Right cardiac atrium (tissue), 5 donors: ENCODE measurements at regions not wholly inside any gene's neighbourhood (a gene's known extent, or its start where the extent isn't known, plus 50 kb on each side); places are given as distances from the start of the nearest gene placed in this dataset.

Experiments
- ATAC-seq, 2 donors: fragments of 200-7000 bp; cut with Tn5 transposase; one replicate each; pipeline versions ENCODE4 v1.8.0 to v1.9.1; 2020; ENCODE audit warnings: moderate library complexity in 2 of 2, mild to moderate bottlenecking in 1 of 2
- DNase-seq, 3 donors: peaks; one replicate each; pipeline ENCODE4 v3.0.0-alpha.2; 2020
- H3K27ac ChIP-seq: one replicate; pipeline ENCODE4 v1.5.1; 2013; ENCODE audit warnings: mild to moderate bottlenecking, low read length, control low read depth, moderate library complexity
- H3K27me3 ChIP-seq: one replicate; pipeline ENCODE4 v1.6.1; 2013; ENCODE audit not compliant: control insufficient read depth, insufficient read depth
- H3K4me1 ChIP-seq: one replicate; pipeline ENCODE4 v1.6.1; 2013; ENCODE audit warnings: low read length; ENCODE audit not compliant: control insufficient read depth, insufficient read depth
- H3K4me3 ChIP-seq: one replicate; pipeline ENCODE4 v1.5.1; 2013; ENCODE audit warnings: low read length, control low read depth
- H3K9me3 ChIP-seq: one replicate; pipeline ENCODE4 v1.6.1; 2013; ENCODE audit warnings: low read length; ENCODE audit not compliant: control insufficient read depth
- WGBS: extraction: QIAGEN DNeasy Blood & Tissue Kit; methylation state at CpG from one replicate; pipeline ENCODE4 v1.1.7; 2013; 5-methylcytosine and 5-hydroxymethylcytosine counted together
- intact Hi-C, 4 donors: fragments of 100-400 bp; cut with DNase I; formaldehyde crosslinking; loops; one replicate each; pipeline versions ENCODE4 v1.11.0 to v1.14.0; 2022 to 2023
- donor health status: healthy with polysubstance abuse.
- donor health status: DM: no; HTN: yes; CAD: no.
- donor health status: DM: no; HTN: no; CAD: no.
- donor health status: DM: no; HTN: yes; CAD: no; lungs with severe emphysema.
- donor health status: DM: yes; HTN: yes; CAD: no.

GRCh38 chr5:164394686-164395194, 889.3 kb downstream of the MAT2B start:
- no peak overlapping the region for H3K27ac ChIP-seq
- DNase-seq, result no peak
- no peaks in the 10 kb centered on the region for H3K4me1 ChIP-seq
- intact Hi-C loops, result no loop called here
- H3K27me3 ChIP-seq, result no peaks in the 10 kb centered on the region
- no peak overlapping the region for H3K4me3 ChIP-seq
- no peaks in the 10 kb centered on the region for H3K9me3 ChIP-seq
- no peak for ATAC-seq
- WGBS, result 63% methylated on average over 5 of the region's 5 CpGs

- intact Hi-C loops, result no loop called here
- Histone ChIP-seq H3K4me1 (no peaks in the 10 kb centered on the region), H3K27me3 (no peaks in the 10 kb centered on the region), H3K4me3 (no peak overlapping the region), H3K27ac (no peak overlapping the region), H3K9me3 (no peaks in the 10 kb centered on the region)
- WGBS, result 60% methylated on average over 1 of the region's 1 CpG
- no peak for ATAC-seq
- no peak for DNase-seq
Measured at GRCh38 chr5:164412531-164412930, 907.1 kb downstream of the MAT2B start.

DNA sequence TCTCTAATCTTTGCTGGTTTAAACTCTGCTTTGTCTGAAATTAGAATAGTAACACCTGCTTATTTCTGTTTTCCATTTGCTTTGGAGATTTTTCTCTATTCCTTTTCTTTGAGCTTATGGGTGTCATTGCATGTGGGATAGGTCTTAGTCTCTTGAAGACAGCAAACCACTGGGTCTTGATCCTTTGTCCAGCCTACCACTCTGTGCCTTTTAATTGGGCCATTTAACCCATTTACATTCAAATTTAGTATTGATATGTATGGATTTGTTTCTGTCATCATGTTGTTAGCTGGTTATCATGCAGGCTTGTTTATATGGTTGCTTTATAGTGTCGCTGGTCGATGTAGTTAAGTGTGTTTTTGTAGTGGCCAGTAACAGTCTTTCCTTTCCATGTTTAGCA, 914.7 kb downstream of the MAT2B start:
- DNase-seq (no peak), ATAC-seq (no peak)
- H3K27ac ChIP-seq, result no peak overlapping the region
- H3K27me3 ChIP-seq, result no peaks in the 10 kb centered on the region
- H3K4me3 ChIP-seq, result no peak overlapping the region
- H3K9me3 ChIP-seq, result no peaks in the 10 kb centered on the region
- no peaks in the 10 kb centered on the region for H3K4me1 ChIP-seq
- intact Hi-C loops, result no loop called here
- WGBS, result 85% methylated on average over 2 of the region's 2 CpGs

- Histone ChIP-seq H3K4me1 (no peaks in the 10 kb centered on the region), H3K27me3 (no peaks in the 10 kb centered on the region), H3K4me3 (no peak overlapping the region), H3K27ac (no peak overlapping the region), H3K9me3 (no peaks in the 10 kb centered on the region)
- 53% methylated on average over 5 of the region's 5 CpGs for WGBS
- no peak for DNase-seq
- ATAC-seq, result no peak
- intact Hi-C loops, result no loop called here
Measured at GRCh38 chr5:164422400-164422799, 917.0 kb downstream of the MAT2B start.

DNA sequence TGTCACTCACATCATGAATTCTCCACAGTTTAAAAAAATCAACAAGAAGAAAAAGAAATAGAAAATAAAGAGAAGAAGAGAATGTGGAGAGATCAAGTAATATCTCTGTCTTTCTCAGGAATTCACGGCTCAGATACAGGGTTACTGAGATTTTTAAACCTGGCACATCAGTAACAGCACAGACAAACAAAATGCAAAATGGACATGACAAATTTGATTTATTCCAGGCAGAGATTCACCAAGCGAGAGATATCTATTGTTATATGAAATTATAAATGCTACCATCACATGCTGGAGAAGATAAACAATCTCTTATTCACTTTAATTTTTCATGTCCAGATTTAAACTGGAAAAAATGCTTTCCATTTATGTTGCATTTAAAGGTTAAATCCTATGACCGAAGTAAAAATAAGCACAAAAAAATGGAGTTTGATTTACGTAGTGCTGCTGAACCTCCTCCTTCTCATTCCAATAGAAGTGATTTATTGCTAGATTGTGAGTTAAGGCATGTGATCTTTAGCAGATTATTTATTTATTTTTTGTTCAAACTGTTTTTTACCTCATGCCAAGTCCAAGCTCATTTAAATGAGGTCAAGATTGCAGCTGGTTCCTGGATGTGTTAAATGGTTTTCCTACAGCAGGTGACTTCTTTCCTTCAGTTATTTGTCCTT, 926.4 kb downstream of the MAT2B start:
- Histone ChIP-seq H3K4me3 (no peak overlapping the region), H3K27ac (no peak overlapping the region), H3K4me1 (no peaks in the 10 kb centered on the region), H3K9me3 (no peaks in the 10 kb centered on the region), H3K27me3 (no peaks in the 10 kb centered on the region)
- no peak for ATAC-seq
- WGBS, result 83% methylated on average over 4 of the region's 4 CpGs
- intact Hi-C loops, result no loop called here
- DNase-seq, result no peak

- ATAC-seq (no peak), DNase-seq (no peak)
- H3K4me1 ChIP-seq, result no peaks in the 10 kb centered on the region
- no peak overlapping the region for H3K27ac ChIP-seq
- 80% methylated on average over 4 of the region's 4 CpGs for WGBS
- no peak overlapping the region for H3K4me3 ChIP-seq
- H3K27me3 ChIP-seq, result no peaks in the 10 kb centered on the region
- no peaks in the 10 kb centered on the region for H3K9me3 ChIP-seq
- intact Hi-C loops, result no loop called here
Measured at GRCh38 chr5:164433106-164433870, 927.9 kb downstream of the MAT2B start.

DNA sequence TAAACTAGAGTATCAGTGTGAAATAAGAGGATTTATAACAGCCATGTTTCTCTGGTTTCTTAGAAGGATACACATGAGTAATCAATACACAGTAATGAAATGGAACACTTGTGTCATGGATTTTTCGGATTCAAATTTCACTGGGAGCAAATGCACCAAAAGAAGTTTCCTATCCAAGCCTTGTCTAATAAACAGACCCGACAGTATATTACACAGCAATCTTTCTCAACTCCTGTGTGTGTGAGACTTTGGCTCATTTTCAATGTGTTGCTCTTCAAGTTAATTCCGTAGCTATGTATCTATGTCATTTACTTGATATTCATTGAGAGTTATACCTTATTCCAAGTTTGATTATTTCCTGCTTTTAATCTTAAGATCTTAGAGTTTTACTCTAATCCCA, 930.2 kb downstream of the MAT2B start:
- WGBS, result 73% methylated on average over 3 of the region's 3 CpGs
- Histone ChIP-seq H3K4me3 (no peak overlapping the region), H3K27me3 (no peaks in the 10 kb centered on the region), H3K9me3 (no peaks in the 10 kb centered on the region), H3K27ac (no peak overlapping the region), H3K4me1 (no peaks in the 10 kb centered on the region)
- DNase-seq (no peak), ATAC-seq (no peak)
- intact Hi-C loops, result no loop called here

DNA sequence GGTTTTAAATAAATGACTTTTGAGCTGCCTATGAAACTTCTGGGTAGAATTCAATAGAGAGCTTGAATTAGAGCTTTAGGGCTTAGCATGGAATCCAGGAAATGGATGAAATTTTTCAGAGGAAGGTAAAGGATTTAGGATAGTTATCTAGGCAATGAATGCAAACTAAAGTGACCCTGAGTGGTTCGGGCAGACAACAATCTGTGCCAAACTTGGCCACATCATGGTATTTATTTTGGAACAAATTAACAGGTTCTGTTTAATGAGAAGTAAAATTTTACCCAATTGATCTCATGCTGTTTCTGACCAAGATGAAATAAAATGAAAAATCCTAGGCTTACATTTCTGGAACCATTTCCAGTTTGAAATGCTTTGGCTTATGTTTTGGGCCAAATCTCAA, 934.4 kb downstream of the MAT2B start:
- no peaks in the 10 kb centered on the region for H3K9me3 ChIP-seq
- H3K27ac ChIP-seq, result no peak overlapping the region
- H3K4me1 ChIP-seq, result no peaks in the 10 kb centered on the region
- WGBS, result 58% methylated on average over 1 of the region's 1 CpG
- H3K4me3 ChIP-seq, result no peak overlapping the region
- intact Hi-C loops, result no loop called here
- ATAC-seq (no peak), DNase-seq (no peak)
- no peaks in the 10 kb centered on the region for H3K27me3 ChIP-seq

- WGBS, result 81% methylated on average over 1 of the region's 1 CpG
- Histone ChIP-seq H3K4me3 (no peak overlapping the region), H3K27ac (no peak overlapping the region), H3K4me1 (no peaks in the 10 kb centered on the region), H3K9me3 (no peaks in the 10 kb centered on the region), H3K27me3 (no peaks in the 10 kb centered on the region)
- ATAC-seq (no peak), DNase-seq (no peak)
- intact Hi-C loops, result no loop called here
Measured at GRCh38 chr5:164449460-164449859, 944.0 kb downstream of the MAT2B start.

GRCh38 chr5:164466033-164466432, 960.6 kb downstream of the MAT2B start:
- no peaks in the 10 kb centered on the region for H3K4me1 ChIP-seq
- DNase-seq, result no peak
- intact Hi-C loops, result no loop called here
- ATAC-seq, result no peak
- H3K9me3 ChIP-seq, result no peaks in the 10 kb centered on the region
- H3K27ac ChIP-seq, result no peak overlapping the region
- no peak overlapping the region for H3K4me3 ChIP-seq
- H3K27me3 ChIP-seq, result no peaks in the 10 kb centered on the region

DNA sequence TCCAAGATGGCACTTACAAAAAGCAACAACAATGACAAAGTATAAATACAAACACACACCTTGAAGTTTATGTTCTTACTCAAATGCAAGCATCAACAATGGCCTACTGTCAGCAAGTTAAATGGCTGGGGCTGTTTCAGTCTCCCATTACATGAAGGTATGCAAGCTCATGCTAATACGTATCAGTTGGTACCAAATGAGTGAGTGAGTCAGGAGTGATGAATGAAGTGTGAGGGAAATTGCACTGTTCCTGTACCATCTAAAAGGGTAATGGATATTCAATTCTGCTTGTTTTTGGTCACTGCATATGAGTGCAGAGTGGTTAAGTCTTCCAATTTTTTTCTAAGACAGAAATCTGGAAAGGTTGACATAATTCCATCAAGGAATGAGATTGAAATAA, 964.9 kb downstream of the MAT2B start:
- intact Hi-C loops, result no loop called here
- DNase-seq (no peak), ATAC-seq (no peak)
- H3K4me1 ChIP-seq, result no peaks in the 10 kb centered on the region
- no peaks in the 10 kb centered on the region for H3K27me3 ChIP-seq
- WGBS, result 39% methylated on average over 1 of the region's 1 CpG
- no peak overlapping the region for H3K27ac ChIP-seq
- no peaks in the 10 kb centered on the region for H3K9me3 ChIP-seq
- no peak overlapping the region for H3K4me3 ChIP-seq
